Subcutaneous abdominal adipose tissue (tissue), 5 donors: ENCODE measurements at regions not wholly inside any gene's neighbourhood (a gene's known extent, or its start where the extent isn't known, plus 50 kb on each side); places are given as distances from the start of the nearest gene placed in this dataset.
"Not testable (repeated sequence)": the region's sequence is repeated elsewhere in the genome, so short reads cannot be mapped to it uniquely, and the experiment has no call there.

Experiments
- H3K27ac ChIP-seq: one replicate; pipeline ENCODE4 v1.7.0; 2013; ENCODE audit warnings: low read depth, mild to moderate bottlenecking, inconsistent platforms, low read length, moderate library complexity
- H3K27me3 ChIP-seq, 5 donors: one replicate each; pipeline ENCODE4 v1.7.0; 2013; ENCODE audit warnings: low read length in 5 of 5, inconsistent platforms in 1 of 5; ENCODE audit not compliant: control insufficient read depth in 5 of 5, insufficient read depth in 4 of 5
- H3K36me3 ChIP-seq, 5 donors: one replicate each; pipeline ENCODE4 v1.7.0; 2013; ENCODE audit warnings: low read length in 5 of 5; ENCODE audit not compliant: control insufficient read depth in 5 of 5, insufficient read depth in 5 of 5
- H3K4me1 ChIP-seq, 5 donors: one replicate each; pipeline ENCODE4 v1.7.0; 2013; ENCODE audit warnings: low read length in 5 of 5, mild to moderate bottlenecking in 3 of 5, moderate library complexity in 1 of 5; ENCODE audit not compliant: control insufficient read depth in 5 of 5, insufficient read depth in 5 of 5
- H3K4me3 ChIP-seq, 5 donors: one replicate each; pipeline ENCODE4 v1.7.0; 2013; ENCODE audit warnings: low read length in 5 of 5, low read depth in 1 of 5
- H3K9ac ChIP-seq, 5 donors: one replicate each; pipeline ENCODE4 v1.7.0; 2013; ENCODE audit warnings: low read length in 5 of 5, mild to moderate bottlenecking in 4 of 5, moderate library complexity in 3 of 5
- H3K9me3 ChIP-seq, 5 donors: one replicate each; pipeline ENCODE4 v1.7.0; 2013; ENCODE audit warnings: low read length in 5 of 5; ENCODE audit not compliant: control insufficient read depth in 5 of 5
- donor health status: healthy.
- donor health status: healthy.
- donor health status: healthy.
- donor health status: healthy.
- donor health status: healthy.

DNA sequence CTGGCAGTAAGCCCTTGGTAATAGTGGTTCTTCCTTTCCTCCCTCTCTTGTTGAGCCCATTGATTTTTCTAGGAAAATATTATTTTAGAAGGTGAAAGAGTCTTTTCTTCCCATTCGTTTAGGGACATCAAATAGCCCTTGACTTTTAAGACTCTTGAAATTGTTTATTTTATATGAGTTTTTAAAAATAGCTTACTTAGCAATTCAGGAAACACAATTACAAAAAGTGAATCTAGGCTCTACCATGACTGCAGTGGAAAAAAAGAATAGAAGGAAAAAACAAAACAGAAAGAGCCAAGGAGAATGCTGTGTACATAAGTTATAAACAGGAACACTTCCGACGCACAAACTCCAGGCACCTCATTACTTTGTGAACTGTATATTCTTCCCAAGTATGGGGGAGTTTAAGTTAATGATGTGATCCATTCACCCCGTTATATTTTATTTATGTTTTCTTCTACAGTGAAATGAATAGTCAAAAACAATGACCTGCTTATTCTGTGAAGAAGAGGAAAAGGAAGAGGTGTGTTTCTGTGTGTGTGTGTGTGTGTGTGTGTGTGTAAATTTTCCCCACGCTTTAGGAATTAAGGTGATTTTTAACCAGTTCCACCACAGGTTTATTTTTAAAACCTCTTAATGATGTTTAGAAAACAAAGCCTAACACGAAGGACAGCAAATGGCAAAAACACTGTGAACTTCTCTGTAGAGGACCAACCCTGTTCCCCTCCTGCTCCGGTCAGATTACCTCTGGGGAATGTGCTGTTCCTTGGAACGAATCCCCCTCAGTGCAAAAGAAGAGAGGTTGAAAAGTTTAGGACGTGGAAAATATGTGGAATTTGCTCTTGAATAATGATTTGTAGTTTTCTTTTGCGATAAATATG, 266.3 kb downstream of the KLF5 start:
- Histone ChIP-seq H3K9me3 (peaks cover 0 to 2% (median 0%) of the 10 kb centered on the region in 5 donors), H3K4me3 (no peak overlapping the region), H3K36me3 (no peaks in the 10 kb centered on the region), H3K27ac (no peak overlapping the region), H3K27me3 (no peaks in the 10 kb centered on the region), H3K9ac (no peak overlapping the region), H3K4me1 (no peaks in the 10 kb centered on the region)

DNA sequence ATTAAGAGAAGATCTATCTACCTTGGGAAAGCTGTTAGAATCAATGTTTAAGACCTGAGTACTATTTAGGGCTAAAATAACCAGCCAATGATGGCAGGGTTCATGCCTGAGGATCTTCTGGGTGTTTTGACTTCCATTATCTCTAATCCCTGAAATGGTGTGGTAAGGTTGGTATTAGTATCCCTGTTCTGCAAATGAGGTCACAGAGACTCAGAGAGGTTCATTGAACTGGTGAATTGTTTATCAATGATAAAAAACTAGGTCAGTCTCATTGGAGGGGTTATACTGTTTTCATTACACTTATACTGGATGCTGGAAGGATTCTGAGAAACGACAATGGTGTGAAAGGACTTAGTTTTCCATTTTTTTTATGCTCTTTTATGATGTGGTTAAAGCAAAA, 264.8 kb downstream of the KLF5 start:
- peaks cover 0 to 2% (median 0%) of the 10 kb centered on the region in 5 donors for H3K9me3 ChIP-seq
- no peak overlapping the region for H3K4me3 ChIP-seq
- H3K4me1 ChIP-seq: no peaks in the 10 kb centered on the region

DNA sequence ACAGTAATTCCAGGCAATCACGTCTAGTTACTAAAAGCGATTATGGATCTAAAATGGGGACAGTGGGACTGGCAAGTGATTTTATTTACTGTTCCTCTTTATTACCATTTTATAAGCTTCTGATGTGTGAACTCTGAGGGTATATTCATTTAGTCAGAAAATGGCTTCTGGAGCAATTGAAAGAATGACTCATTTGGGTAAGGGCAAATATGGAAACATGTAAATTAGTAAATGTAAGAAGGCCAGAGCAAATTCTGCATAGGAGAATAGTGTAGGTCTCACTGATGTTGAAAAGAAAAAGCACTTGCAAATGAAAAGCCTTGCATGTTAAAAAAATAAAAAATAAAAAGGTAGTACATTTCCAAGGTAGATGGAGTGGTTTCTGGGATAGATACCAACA, 262.2 kb downstream of the KLF5 start:
- Histone ChIP-seq H3K36me3 (no peaks in the 10 kb centered on the region), H3K9ac (no peak overlapping the region), H3K9me3 (peaks cover 0 to 2% (median 0%) of the 10 kb centered on the region in 5 donors), H3K27ac (no peak overlapping the region), H3K27me3 (no peaks in the 10 kb centered on the region), H3K4me3 (no peak overlapping the region), H3K4me1 (no peaks in the 10 kb centered on the region)

More for the DNA sequence above, 264.8 kb downstream of the KLF5 start:
- Histone ChIP-seq H3K36me3 (no peaks in the 10 kb centered on the region), H3K27ac (no peak overlapping the region), H3K9ac (no peak overlapping the region), H3K27me3 (no peaks in the 10 kb centered on the region)

DNA sequence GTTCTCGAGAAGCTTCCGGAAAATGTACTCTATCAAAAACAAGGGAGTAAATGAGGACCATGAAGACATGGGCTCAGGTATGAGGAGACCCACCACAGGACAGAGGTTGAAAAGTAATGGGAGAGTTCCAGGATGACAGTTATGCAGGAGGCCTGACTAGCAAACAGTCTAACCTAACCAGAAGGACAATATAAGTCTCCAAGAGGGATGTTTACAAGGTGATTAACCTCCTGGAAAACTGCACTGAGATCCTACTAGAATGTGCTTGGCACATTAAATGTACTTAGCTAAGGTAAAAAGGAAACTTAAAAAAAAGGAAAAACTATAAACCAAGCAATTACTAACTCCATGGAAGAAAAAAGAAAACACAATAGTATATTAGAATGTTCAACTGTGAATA, 258.3 kb downstream of the KLF5 start:
- Histone ChIP-seq H3K27ac (no peak overlapping the region), H3K36me3 (no peaks in the 10 kb centered on the region), H3K9me3 (peaks cover 0 to 8% (median 6%) of the 10 kb centered on the region in 5 donors), H3K4me1 (no peaks in the 10 kb centered on the region), H3K27me3 (no peaks in the 10 kb centered on the region), H3K4me3 (no peak overlapping the region), H3K9ac (no peak overlapping the region)

DNA sequence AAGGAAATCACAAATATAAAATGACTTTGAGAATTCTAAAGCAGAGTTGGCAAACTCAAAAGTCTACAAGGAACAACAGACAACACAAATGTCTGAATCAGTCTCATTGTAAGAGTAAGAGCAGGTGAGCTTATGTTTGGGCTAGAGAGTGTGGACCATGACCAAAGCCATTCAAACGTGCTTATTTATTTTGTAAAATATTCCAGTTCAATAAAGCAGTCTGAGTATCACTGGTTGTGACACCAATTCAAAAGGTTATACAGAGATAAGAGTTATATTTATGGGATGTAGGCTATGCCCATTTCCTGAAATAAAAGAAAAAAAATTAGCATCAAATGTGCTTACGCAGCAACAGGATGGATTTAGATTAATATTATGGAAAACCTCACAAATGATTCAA, 251.6 kb downstream of the KLF5 start:
- Histone ChIP-seq H3K4me1 (no peaks in the 10 kb centered on the region), H3K9me3 (peaks cover 0 to 11% (median 7%) of the 10 kb centered on the region in 5 donors), H3K27me3 (no peaks in the 10 kb centered on the region), H3K9ac (no peak overlapping the region), H3K36me3 (no peaks in the 10 kb centered on the region), H3K4me3 (no peak overlapping the region), H3K27ac (no peak overlapping the region)

DNA sequence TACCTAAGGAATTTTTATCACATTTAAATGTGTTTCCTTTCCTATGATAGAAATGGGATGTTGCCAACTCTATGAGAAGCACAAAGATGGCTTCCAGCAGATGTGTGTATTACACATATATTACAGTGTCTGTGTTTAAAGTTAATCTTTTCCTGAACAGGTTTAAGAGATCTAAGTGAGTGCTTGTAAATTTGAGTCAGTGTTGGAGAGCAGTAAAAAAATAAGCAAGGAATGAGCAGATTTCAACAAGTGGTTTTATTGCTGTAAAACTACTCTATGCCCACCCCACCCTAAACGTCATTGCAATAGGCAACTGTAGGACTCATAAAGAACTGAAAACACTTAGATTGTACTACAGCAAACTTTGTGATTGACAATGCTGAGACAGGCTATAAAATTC, 248.7 kb downstream of the KLF5 start:
- no peak overlapping the region for H3K4me3 ChIP-seq
- no peak overlapping the region for H3K27ac ChIP-seq
- no peaks in the 10 kb centered on the region for H3K27me3 ChIP-seq
- no peak overlapping the region for H3K9ac ChIP-seq
- H3K36me3 ChIP-seq: no peaks in the 10 kb centered on the region
- H3K9me3 ChIP-seq: peaks cover 0 to 5% (median 0%) of the 10 kb centered on the region in 5 donors
- H3K4me1 ChIP-seq: no peaks in the 10 kb centered on the region

DNA sequence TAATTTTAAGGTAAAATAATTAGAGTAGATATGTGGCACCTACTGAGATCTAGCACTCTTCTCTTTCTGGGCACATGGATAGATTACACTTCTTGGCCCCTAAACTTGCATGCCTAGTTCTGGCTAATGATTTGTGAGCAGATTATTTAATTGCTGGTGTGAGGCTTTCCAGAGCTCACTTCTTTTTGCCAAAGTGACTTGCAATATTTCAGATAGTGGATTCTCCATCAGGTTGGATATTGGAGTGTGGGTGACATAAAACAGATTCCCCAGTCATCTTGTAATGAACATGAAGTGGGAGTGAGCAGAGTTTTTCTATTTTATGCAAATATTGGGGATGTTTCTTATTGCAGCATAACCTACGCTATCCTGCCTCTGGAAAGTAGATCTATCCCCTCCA, 247.9 kb downstream of the KLF5 start:
- no peak overlapping the region for H3K4me3 ChIP-seq
- H3K27me3 ChIP-seq: no peaks in the 10 kb centered on the region
- H3K4me1 ChIP-seq: no peaks in the 10 kb centered on the region
- no peak overlapping the region for H3K9ac ChIP-seq
- peaks cover 0 to 5% (median 0%) of the 10 kb centered on the region in 5 donors for H3K9me3 ChIP-seq
- no peak overlapping the region for H3K27ac ChIP-seq
- no peaks in the 10 kb centered on the region for H3K36me3 ChIP-seq

DNA sequence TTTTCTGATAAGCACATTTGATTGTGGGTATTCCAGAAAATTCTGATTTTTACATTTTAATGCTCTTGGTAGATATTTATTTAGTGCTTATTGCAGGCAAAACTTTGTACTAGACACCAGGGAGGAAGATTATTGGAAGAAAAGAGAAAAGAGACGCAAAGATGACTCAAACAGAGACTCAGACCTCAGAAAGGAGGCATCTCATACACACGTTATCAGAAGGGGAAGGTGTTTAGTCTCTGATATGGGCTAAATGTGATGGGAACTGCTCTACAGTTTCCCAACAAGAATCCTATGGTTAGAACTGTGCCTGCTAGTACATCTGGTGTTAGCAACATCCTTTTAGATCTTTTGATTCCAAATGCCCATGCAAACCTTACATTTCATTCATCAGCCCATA, 245.6 kb downstream of the KLF5 start:
- Histone ChIP-seq H3K9ac (no peak overlapping the region), H3K27me3 (no peaks in the 10 kb centered on the region), H3K9me3 (peaks cover 0 to 5% (median 0%) of the 10 kb centered on the region in 5 donors), H3K36me3 (no peaks in the 10 kb centered on the region), H3K4me1 (no peaks in the 10 kb centered on the region), H3K27ac (no peak overlapping the region), H3K4me3 (no peak overlapping the region)

DNA sequence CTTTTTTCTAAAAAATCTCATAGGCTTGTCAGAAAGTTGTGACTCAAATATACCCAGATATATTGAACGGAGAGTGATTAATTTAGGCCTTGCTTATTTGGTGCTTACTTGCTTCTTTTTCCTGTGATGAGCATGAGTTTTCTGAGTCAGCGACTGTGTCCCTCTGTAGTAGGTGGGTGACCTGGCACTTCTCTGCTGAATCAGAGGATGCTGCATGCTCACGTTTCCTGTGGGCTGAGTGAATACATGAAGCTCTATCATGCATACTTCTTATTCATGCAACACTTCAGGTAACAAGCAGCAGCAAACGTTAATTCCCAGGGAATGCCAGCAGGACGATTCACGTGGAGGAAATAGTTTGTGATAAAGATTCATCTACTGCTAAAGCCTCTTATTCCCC, 245.0 kb downstream of the KLF5 start:
- H3K9me3 ChIP-seq: peaks cover 0 to 5% (median 0%) of the 10 kb centered on the region in 5 donors
- H3K27me3 ChIP-seq: no peaks in the 10 kb centered on the region
- no peaks in the 10 kb centered on the region for H3K4me1 ChIP-seq
- H3K9ac ChIP-seq: no peak overlapping the region
- H3K27ac ChIP-seq: no peak overlapping the region
- no peak overlapping the region for H3K4me3 ChIP-seq
- H3K36me3 ChIP-seq: no peaks in the 10 kb centered on the region

DNA sequence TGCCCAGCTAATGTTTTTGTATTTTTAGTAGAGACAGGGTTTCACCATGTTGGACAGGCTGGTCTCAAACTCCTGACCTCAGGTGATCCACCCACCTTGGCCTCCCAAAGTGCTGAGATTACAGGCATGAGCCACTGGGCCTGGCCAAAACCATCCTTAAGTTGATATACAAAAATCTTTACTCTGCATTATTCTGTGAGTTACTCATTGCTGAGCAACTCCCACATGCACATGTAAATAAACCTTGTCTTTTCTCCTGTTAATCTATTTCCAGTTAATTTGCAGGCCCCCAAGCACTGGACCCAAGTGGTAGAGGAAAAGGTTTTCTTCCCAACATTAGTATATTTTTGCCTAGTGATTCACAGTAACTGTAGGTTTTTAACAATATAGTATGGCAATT, 242.8 kb downstream of the KLF5 start:
- not testable (repeated sequence) for H3K4me3 ChIP-seq, H3K4me1 ChIP-seq, H3K27me3 ChIP-seq, H3K9ac ChIP-seq, H3K9me3 ChIP-seq, H3K36me3 ChIP-seq, H3K27ac ChIP-seq
